Stimulated activated naive CD4-positive, alpha-beta T cell (primary cell): ENCODE measurements at regions not wholly inside any gene's neighbourhood (a gene's known extent, or its start where the extent isn't known, plus 50 kb on each side); places are given as distances from the start of the nearest gene placed in this dataset.
"Not testable (repeated sequence)": the region's sequence is repeated elsewhere in the genome, so short reads cannot be mapped to it uniquely, and the experiment has no call there.

Source experiments
- DNase-seq, 6 experiments: peaks; one replicate each; lab custom pipeline; 2025; lab: John Stamatoyannopoulos, UW

- no peak for DNase-seq
Measured at GRCh38 chr6:86476311-86476710, 461.0 kb upstream of the HTR1E start.

DNA sequence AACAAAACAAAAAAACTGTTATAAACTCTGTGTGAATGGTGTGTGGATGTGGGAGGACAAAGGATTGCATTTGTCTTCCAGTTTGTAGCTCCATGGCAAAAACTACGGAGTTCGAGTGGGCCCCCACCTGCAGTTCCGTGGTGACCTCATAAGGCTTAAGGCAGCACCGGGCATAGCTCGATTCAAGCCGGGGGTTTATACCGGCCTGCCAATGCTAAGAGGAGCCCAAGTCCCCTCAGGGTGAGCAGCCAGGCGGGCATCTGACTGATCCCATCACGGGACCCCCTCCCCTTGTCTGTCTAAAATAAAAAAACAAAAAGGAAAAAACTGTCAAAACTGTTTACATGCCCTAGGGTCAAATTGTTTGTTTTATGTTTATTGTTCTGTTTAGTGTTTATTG lies 463.2 kb upstream of the HTR1E start:
- DNase-seq = no peak

DNA sequence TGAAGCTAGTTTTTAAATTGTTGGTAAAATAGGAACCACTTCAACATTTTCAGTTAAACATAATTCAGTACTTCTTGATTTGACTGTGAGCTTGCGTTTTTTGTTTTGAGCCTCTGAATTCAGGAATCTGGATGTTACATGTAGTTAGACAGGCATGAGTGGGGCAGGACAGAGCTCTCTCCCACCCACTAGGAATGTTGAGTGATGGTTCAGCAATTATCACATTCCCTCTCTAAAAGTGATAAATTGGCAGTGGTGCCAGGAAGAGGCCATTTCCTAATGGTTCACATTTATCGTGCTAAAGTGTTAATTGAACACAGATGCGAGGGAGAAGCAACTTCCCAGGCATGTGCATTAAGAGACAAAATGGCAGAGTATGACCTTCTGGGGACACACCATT lies 465.5 kb upstream of the HTR1E start:
- no peak for DNase-seq

- no peak for DNase-seq
Measured at GRCh38 chr6:86459978-86460377, 477.4 kb upstream of the HTR1E start.

DNA sequence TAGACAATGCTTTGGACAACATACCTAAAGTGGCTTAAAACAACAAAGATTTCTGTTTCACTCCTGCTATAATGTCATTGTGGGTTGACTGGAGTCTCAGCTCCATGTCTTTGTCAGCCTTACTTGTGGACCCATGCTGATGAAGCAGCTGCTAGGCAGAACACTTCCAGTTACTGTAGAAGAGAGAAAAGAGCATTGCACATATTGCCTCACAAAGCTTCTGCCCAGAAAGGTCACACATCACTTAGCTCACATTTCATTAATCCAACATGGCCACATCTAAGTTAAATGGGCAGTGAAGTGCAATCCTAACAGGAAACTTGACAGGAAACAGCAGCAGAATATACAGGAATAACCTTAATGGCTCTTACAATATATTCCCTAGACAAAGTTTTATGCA lies 480.5 kb upstream of the HTR1E start:
- DNase-seq = no peak

DNA sequence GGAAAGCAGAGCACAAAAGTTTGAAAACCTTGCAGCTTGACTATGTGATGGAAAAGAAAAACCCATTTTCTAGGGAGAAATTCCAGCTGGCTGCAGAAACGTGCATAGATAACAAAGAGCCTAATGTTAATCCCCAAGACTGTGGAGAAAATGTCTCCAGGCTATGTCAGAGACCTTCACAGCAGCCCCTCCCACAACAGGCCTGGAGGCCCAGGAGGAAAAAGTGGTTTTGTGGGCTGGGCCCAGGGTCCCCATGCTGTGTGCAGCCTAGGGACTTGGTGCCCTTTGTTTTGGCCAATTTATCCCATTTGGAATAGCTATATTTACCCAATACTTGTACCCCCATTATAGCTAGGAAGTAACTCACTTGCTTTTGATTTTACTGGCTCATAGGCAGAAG lies 484.1 kb upstream of the HTR1E start:
- no peak for DNase-seq

GRCh38 chr6:86448398-86448797 lies 488.9 kb upstream of the HTR1E start:
- DNase-seq = no peak

GRCh38 chr6:86440608-86441007 lies 496.7 kb upstream of the HTR1E start:
- no peak for DNase-seq

- DNase-seq = no peak
Measured at GRCh38 chr6:86423571-86423970, 513.8 kb upstream of the HTR1E start.

- DNase-seq = no peak
Measured at GRCh38 chr6:86412057-86412456, 525.3 kb upstream of the HTR1E start.

- DNase-seq = no peak
Measured at GRCh38 chr6:86407128-86407527, 530.2 kb upstream of the HTR1E start.

DNA sequence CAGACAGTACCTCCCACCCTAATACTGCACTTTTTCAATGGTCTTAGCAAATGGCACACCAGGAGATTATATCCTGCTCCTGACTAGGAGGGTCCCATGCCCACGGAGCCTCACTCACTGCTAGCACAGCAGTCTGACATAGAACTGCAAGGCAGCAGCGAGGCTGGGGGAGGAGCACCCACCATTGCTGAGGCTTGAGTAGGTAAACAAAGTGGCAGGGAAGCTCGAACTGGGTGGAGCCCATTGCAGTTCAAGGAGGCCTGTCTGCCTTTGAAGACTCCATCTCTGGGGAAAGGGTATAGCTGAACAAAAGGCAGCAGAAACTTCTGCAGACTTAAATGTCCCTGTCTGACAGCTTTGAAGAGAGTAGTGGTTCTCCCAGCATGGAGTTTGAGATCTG lies 544.5 kb upstream of the HTR1E start:
- DNase-seq = not testable (repeated sequence)

- DNase-seq = no peak
Measured at GRCh38 chr6:86380571-86381125, 556.7 kb upstream of the HTR1E start.

DNA sequence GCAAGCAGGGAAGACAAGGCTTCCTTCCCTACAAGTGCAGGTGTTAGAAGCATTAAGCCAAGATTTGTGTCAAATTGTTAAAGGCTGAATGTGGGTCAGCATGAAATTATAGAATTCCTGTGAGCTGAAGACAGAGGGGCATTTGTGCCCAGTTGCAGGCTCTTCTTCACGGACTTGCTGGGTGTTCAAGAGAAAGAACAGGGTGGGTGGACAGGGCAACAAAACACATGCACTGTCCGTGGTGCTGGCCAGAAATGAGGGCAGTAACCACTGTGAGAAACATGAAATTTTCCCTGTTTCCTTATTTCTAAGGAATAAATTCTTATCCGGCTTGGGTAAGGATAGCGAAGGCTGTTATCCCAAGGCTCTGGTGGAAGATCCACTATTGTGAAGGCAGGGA lies 579.5 kb upstream of the HTR1E start:
- no peak for DNase-seq

- DNase-seq = no peak
Measured at GRCh38 chr6:86355271-86355670, 582.1 kb upstream of the HTR1E start.

GRCh38 chr6:86331919-86332318 lies 605.4 kb upstream of the HTR1E start:
- DNase-seq = no peak

DNA sequence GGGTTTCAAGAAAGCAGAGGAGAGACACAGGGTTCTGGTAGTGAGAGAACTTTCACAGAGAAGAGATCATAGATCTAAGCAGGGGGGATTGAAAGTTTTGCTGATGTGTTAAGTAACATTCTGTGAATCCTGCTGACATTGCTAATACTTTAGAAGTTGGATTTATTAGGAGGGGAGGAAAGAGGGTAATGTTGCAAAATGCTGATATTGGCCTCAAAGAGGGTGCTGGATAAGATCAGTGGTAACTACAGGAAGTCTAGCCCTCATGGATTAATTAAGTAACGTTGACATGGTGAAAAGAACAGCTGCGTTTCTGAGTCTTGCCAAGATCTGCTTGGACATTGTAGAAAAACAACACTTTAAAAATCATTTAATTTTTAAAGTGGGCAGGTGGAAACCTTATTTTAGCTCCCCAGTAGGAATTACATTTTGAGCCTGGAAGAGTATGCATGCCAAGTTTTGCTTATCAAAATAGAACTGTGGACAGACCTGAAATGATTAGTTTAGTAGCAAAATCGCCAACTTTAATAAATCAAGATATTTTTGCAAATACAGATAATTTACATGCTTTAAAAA lies 606.0 kb upstream of the HTR1E start:
- DNase-seq = no peak

- DNase-seq = no peak
Measured at GRCh38 chr6:86306210-86306609, 631.1 kb upstream of the HTR1E start.

DNA sequence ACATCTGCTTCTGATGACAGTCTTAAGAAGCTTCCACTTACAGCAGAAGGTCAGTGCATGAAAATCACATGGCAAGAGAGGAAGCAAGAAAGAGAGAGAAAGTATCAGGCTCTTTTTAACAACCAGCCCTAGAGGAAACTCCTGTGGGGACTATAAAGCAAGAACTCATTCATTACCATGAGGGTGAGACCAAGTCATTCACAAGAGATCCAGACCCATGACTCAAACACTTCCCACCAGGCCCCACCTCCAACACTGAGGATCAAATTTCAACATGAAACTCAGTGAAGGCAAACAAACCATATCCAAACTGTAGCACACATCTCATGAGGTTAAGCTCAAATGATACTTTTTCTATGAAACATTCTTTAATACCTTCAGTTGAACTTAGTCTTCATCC lies 643.2 kb upstream of the SYNCRIP start:
- DNase-seq = no peak

- DNase-seq = not testable (repeated sequence)
Measured at GRCh38 chr6:86284809-86285480, 642.3 kb upstream of the SYNCRIP start.

DNA sequence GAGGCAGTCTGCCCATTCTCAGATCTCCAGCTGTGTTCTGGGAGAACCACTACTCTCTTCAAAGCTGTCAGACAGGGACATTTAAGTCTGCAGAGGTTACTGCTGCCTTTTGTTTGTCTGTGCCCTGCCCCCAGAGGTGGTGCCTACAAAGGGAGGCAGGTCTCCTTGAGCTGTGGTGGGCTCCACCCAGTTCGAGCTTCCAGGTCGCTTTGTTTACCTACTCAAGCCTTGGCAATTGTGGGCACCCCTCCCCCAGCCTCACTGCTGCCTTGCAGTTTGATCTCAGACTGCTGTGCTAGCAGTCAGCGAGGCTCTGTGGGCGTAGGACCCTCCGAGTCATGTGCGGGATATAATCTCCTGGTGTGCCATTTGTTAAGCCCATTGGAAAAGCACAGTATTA lies 640.9 kb upstream of the SYNCRIP start:
- not testable (repeated sequence) for DNase-seq

- DNase-seq = no peak
Measured at GRCh38 chr6:86276056-86276455, 633.4 kb upstream of the SYNCRIP start.

- no peak for DNase-seq
Measured at GRCh38 chr6:86273936-86274335, 631.2 kb upstream of the SYNCRIP start.
